Transverse colon (tissue), 4 donors: ENCODE measurements at regions not wholly inside any gene's neighbourhood (a gene's known extent, or its start where the extent isn't known, plus 50 kb on each side); places are given as distances from the start of the nearest gene placed in this dataset.

Experiments used
- DNase-seq: peaks from one replicate; pipeline ENCODE4 v3.0.0-alpha.2; 2019
- H3K27ac ChIP-seq, 4 donors: fragments of 200-600 bp; sonication (generic); 2 replicates each; pipeline ENCODE4 v1.5.1; 2016 to 2018; ENCODE audit warnings: inconsistent platforms in 4 of 4
- H3K27me3 ChIP-seq: fragments of 200-600 bp; sonication (generic); 2 replicates; pipeline ENCODE4 v1.5.1; 2017; ENCODE audit warnings: inconsistent platforms
- H3K36me3 ChIP-seq, 4 donors: fragments of 200-600 bp; sonication (generic); 2 replicates each; pipeline ENCODE4 v1.5.1; 2017 to 2019; ENCODE audit warnings: inconsistent platforms in 4 of 4
- H3K4me1 ChIP-seq, 4 donors: fragments of 200-600 bp; sonication (generic); 2 replicates each; pipeline ENCODE4 v1.5.1; 2017 to 2020; ENCODE audit warnings: inconsistent platforms in 4 of 4
- H3K4me3 ChIP-seq, 4 donors: fragments of 200-600 bp; sonication (generic); 1 replicate in 1 of 4; 2 replicates in 3 of 4; pipeline versions ENCODE4 v1.5.1 to v1.6.1; 2017 to 2019; ENCODE audit warnings: inconsistent platforms in 4 of 4
- H3K9me3 ChIP-seq, 2 donors: fragments of 200-600 bp; sonication (generic); 2 replicates each; pipeline ENCODE4 v1.5.1; 2017 to 2019; ENCODE audit warnings: inconsistent platforms in 2 of 2
- EP300 ChIP-seq: sonication (generic); formaldehyde crosslinking; IDR thresholded peaks from one replicate; pipeline ENCODE4 v1.6.1; 2017; ENCODE audit warnings: antibody characterized with exemption, low read depth
- POLR2A ChIP-seq: fragments of 450-650 bp; IDR thresholded peaks from one replicate; pipeline ENCODE4 v1.6.1; 2016; ENCODE audit warnings: antibody characterized with exemption, mild to moderate bottlenecking, moderate library complexity
- POLR2AphosphoS5 ChIP-seq, 3 donors: sonication (generic); formaldehyde crosslinking; IDR thresholded peaks; one replicate each; pipeline ENCODE4 v1.6.1; 2016; ENCODE audit warnings: antibody characterized with exemption in 3 of 3
- WGBS, 2 donors: methylation state at CpG; one replicate each; pipeline ENCODE4 v1.1.5; 2018; ENCODE audit warnings: low coverage in 1 of 2; 5-methylcytosine and 5-hydroxymethylcytosine counted together
- in situ Hi-C, 4 donors: fragments of 200-750 bp; cut with MboI; loops; one replicate each; pipeline versions ENCODE4 v1.15.0 to v1.15.1; 2017; ENCODE audit warnings: low sequenced_read_pairs in 3 of 4, low pct_ligation_motif_present in 1 of 4, low pct_unique_long_range_greater_than_20kb in 1 of 4
- intact Hi-C: fragments of 100-400 bp; cut with DNase I; formaldehyde crosslinking; loops from one replicate; pipeline ENCODE4 v1.15.1; 2023; ENCODE audit warnings: low total_unique reads
- TF ChIP-seq, protein P1 (sequence below), 5 experiments: fragments of 200-600 bp in 3 of 5; fragments of 450-650 bp in 2 of 5; sonication (generic) in 3 of 5; IDR thresholded peaks; 1 replicate in 2 of 5; 2 replicates in 3 of 5; pipeline ENCODE4 v1.5.1; 2016 to 2017; ENCODE audit warnings: antibody characterized with exemption in 5 of 5, inconsistent platforms in 3 of 5, mild to moderate bottlenecking in 2 of 5, moderate library complexity in 1 of 5

DNA sequence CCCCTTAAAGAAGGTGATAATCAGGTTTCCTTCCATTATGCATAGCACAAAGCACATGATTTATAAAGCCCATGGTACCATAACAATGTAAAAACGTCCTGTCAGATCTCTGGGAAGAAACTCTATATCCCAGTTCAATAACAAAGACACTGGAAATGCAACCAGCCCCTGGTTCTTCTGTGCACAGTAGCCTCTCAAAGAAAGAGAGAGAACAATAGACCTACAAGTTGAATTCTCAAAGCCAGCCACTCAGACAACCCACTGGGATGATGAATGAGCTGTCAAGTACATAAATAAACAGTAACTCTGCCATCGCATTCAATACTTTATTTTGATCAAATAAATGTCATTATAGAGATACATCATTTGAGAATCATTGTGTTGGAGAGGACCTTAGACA is 400.1 kb upstream of the CPEB2 start:
- in situ Hi-C loops: no loop called here
- 25 to 52% methylated on average over 2 of the region's 2 CpGs for WGBS, 2 donors
- DNase-seq: no peak

DNA sequence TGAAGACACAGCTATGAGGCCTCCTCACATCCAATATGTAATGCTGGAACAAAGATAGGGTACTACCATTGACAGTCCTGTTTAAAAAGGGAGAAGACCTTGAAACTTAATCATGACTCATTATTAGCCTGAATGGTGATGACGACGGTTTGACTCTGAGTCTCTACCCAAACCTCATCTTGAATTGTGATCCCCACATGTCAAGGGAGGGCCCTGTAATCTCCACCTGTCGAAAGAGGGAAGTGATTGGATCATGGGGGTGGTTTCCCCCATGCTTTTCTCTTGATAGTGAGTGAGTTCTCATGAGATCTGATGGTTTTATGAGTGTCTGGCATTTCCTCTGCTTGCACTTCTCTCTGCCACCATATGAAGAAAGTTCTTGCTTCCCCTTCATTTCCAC is 395.3 kb upstream of the CPEB2 start:
- TF ChIP-seq, protein P1, sequence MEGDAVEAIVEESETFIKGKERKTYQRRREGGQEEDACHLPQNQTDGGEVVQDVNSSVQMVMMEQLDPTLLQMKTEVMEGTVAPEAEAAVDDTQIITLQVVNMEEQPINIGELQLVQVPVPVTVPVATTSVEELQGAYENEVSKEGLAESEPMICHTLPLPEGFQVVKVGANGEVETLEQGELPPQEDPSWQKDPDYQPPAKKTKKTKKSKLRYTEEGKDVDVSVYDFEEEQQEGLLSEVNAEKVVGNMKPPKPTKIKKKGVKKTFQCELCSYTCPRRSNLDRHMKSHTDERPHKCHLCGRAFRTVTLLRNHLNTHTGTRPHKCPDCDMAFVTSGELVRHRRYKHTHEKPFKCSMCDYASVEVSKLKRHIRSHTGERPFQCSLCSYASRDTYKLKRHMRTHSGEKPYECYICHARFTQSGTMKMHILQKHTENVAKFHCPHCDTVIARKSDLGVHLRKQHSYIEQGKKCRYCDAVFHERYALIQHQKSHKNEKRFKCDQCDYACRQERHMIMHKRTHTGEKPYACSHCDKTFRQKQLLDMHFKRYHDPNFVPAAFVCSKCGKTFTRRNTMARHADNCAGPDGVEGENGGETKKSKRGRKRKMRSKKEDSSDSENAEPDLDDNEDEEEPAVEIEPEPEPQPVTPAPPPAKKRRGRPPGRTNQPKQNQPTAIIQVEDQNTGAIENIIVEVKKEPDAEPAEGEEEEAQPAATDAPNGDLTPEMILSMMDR (IDR thresholded peaks at IDR 0.05): no peak
- TF ChIP-seq EP300 (no peak), POLR2AphosphoS5 (IDR thresholded peaks at IDR 0.05) (no peak), POLR2A (no peak)
- Histone ChIP-seq H3K36me3 (no peaks in the 10 kb centered on the region), H3K4me1 (no peaks in the 10 kb centered on the region), H3K27ac (no peak overlapping the region), H3K9me3 (no peaks in the 10 kb centered on the region), H3K27me3 (no peaks in the 10 kb centered on the region), H3K4me3 (no peak overlapping the region)
- in situ Hi-C loops: no loop called here
- intact Hi-C loops: no loop called here
- DNase-seq: no peak
- 56% methylated on average over 3 of the region's 3 CpGs; no CpG with 5 or more reads in 1 of the 2 donors for WGBS, 2 donors

More for the DNA sequence above, 400.1 kb upstream of the CPEB2 start:
- intact Hi-C loops: no loop called here
- Histone ChIP-seq H3K36me3 (no peaks in the 10 kb centered on the region), H3K9me3 (no peaks in the 10 kb centered on the region), H3K4me3 (no peak overlapping the region), H3K27ac (no peak overlapping the region), H3K27me3 (no peaks in the 10 kb centered on the region), H3K4me1 (no peaks in the 10 kb centered on the region)
- TF ChIP-seq, protein P1 (IDR thresholded peaks at IDR 0.05): no peak
- TF ChIP-seq POLR2AphosphoS5 (IDR thresholded peaks at IDR 0.05) (no peak), EP300 (no peak), POLR2A (no peak)

DNA sequence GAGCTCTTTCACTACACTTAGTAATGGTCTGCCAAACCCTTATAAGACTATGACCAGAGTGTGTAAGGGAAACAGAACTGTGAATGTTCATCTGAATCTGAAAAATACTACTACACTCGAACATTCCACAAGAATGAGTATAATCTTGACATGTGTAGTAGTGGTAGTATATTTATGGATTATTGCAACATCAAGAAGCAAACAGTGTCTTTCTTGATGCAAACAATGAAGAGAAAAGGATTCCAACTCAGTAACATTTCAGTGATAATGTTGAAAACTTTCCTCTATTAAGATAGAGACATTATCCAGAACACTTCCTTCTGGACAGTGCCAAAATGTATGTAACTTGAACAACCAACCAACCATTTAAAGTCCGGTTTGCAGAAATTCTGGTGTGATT is 394.7 kb upstream of the CPEB2 start:
- Histone ChIP-seq H3K9me3 (no peaks in the 10 kb centered on the region), H3K4me1 (no peaks in the 10 kb centered on the region), H3K27ac (peak overlapping the region in 1 of 4 donors; percentile 4), H3K27me3 (no peaks in the 10 kb centered on the region), H3K4me3 (no peak overlapping the region), H3K36me3 (no peaks in the 10 kb centered on the region)
- in situ Hi-C loops: no loop called here
- 33 to 34% methylated on average over 2 of the region's 2 CpGs for WGBS, 2 donors
- intact Hi-C loops: no loop called here
- DNase-seq: no peak
- peak; percentile 15 to 48 (median 19) for TF ChIP-seq POLR2AphosphoS5 (IDR thresholded peaks at IDR 0.05)
- TF ChIP-seq POLR2A: no peak

DNA sequence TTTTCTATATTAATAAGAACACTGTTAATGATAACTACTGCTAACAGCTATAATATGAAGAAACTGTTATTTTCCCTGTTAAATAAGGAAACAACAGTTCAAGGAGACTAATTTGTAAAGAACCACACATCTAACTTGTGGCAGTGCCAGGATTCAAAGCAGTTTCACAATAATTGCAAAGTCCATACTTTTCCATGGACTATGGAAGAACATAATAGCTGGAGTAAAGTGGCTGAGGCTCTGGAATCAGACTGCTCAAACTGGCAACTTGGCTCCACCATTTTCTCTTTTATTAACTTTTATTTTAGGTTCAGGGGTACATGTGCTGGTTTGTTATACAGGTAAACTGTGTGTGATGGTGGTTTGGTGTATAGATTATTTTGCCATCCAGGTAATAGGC is 393.7 kb upstream of the CPEB2 start:
- DNase-seq: no peak

DNA sequence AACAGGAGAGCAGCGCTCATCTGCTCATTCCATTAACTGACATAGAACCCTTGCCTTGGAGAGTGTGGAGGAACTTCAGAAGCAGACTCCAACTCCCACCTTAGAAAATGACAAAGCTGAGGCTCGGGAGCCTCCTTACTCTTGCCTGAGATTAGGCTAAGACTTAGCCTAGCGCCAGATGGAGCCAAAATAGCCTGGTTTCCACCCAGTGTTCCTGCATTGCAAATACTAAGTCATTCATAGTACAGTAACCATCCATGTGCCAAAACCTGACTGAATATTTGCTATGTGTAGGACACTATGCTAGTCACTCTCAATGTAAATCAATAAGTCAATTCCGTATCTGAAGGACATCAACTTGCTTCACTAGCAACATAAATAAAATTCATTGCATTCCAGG is 387.4 kb upstream of the CPEB2 start:
- in situ Hi-C loops (no loop called here), intact Hi-C loops (no loop called here)
- Histone ChIP-seq H3K27ac (no peak overlapping the region), H3K4me3 (no peak overlapping the region), H3K9me3 (no peaks in the 10 kb centered on the region), H3K36me3 (no peaks in the 10 kb centered on the region), H3K27me3 (no peaks in the 10 kb centered on the region), H3K4me1 (no peaks in the 10 kb centered on the region)
- WGBS, 2 donors: 48 to 50% methylated on average over 3 to 4 of the region's 4 CpGs
- TF ChIP-seq EP300 (no peak), POLR2A (no peak), POLR2AphosphoS5 (IDR thresholded peaks at IDR 0.05) (no peak)
- TF ChIP-seq, protein P1 (IDR thresholded peaks at IDR 0.05): no peak
- DNase-seq: no peak

More for the DNA sequence above, 393.7 kb upstream of the CPEB2 start:
- no peaks in the 10 kb centered on the region for H3K36me3 ChIP-seq
- TF ChIP-seq, protein P1 (IDR thresholded peaks at IDR 0.05): no peak
- TF ChIP-seq EP300: no peak
- TF ChIP-seq POLR2AphosphoS5 (IDR thresholded peaks at IDR 0.05): no peak
- TF ChIP-seq POLR2A: no peak
- H3K27me3 ChIP-seq: no peaks in the 10 kb centered on the region
- H3K27ac ChIP-seq: no peak overlapping the region
- H3K9me3 ChIP-seq: no peaks in the 10 kb centered on the region
- no peaks in the 10 kb centered on the region for H3K4me1 ChIP-seq
- in situ Hi-C loops (no loop called here), intact Hi-C loops (no loop called here)
- H3K4me3 ChIP-seq: no peak overlapping the region
